ENCODE measurements at regions not wholly inside any gene's neighbourhood (a gene's known extent, or its start where the extent isn't known, plus 50 kb on each side); places are given as distances from the start of the nearest gene placed in this dataset.
"Not testable (repeated sequence)": the region's sequence is repeated elsewhere in the genome, so short reads cannot be mapped to it uniquely, and the experiment has no call there.

- DNase-seq (ENCODE audit: low read depth), result no peak
Measured at GRCh38 chr13:61358599-61358998, 57.0 kb downstream of the PCDH20 start.

GRCh38 chr13:61350341-61350740 is 65.3 kb downstream of the PCDH20 start:
- no peak for DNase-seq (ENCODE audit: low read depth)

GRCh38 chr13:61339054-61339621 is 76.5 kb downstream of the PCDH20 start:
- DNase-seq (ENCODE audit: low read depth), result no peak

- no peak for DNase-seq (ENCODE audit: low read depth)
Measured at GRCh38 chr13:61316647-61317046, 99.0 kb downstream of the PCDH20 start.

DNA sequence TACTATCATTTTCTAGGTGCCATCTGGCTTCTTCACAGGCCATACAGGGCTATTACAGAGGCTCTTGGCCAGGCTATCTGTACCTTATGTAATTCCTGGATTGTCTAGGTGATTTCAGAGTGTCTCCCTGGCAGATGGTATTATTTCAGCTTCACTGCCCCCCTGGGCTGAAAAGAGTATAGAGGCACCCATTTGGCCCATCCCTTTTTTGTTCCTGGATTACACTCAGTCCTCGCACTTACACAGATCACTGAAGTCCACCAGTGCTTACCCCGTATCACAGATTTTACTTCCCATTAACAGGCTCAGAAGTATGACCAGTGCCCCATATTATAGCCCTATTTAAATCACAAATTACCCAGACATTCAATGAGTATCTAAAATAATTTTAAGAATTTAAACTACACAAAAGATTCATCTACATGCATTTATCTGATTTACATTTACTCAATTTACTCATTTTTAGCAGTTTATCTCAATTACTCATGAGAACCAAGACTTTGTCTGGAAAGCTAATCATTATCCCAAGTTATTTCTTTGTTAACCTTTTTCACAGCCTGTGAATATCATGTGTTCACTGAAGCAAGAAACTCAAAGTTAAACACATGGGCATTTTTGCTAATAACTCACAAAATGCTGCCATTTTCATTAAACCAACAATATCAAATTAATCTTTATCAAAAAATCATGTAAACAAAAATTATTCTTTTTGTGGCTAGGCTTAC is 121.0 kb downstream of the PCDH20 start:
- DNase-seq (ENCODE audit: low read depth), result no peak

DNA sequence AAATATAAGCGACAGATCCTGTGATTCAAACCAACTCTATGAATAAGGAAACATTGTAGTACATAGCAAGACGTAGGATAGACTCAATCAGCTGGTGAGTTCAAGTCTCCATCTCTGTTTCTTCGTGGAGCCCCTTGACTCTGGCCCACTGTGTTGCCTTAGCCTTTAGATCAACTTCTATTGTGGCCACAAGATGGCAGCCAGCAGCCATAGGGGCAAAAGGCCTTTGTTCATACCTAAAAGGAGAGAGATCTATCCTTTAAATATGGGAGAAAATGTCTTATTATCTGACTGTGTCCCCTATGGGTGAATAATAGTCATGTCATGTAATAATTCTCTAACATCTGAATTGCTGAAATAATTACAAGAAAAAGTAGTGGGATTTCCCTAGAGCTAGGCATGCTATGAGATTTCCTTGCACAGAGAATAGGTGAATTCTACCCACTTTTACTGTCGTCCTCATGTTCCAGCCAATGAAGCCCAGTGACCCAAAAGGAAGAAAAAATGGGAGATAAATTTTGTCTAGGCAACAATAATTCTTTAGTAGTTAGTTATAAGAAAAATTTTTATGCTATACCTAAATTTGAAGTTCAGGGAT is 129.4 kb downstream of the PCDH20 start:
- DNase-seq (ENCODE audit: low read depth), result no peak

- DNase-seq (ENCODE audit: low read depth), result no peak
Measured at GRCh38 chr13:61277586-61278276, 137.9 kb downstream of the PCDH20 start.

GRCh38 chr13:61277088-61277487 is 138.6 kb downstream of the PCDH20 start:
- DNase-seq (ENCODE audit: low read depth), result no peak

- no peak for DNase-seq (ENCODE audit: low read depth)
Measured at GRCh38 chr13:61276401-61276800, 139.2 kb downstream of the PCDH20 start.

- no peak for DNase-seq (ENCODE audit: low read depth)
Measured at GRCh38 chr13:61275736-61276135, 139.9 kb downstream of the PCDH20 start.

GRCh38 chr13:61275251-61275650 is 140.4 kb downstream of the PCDH20 start:
- DNase-seq (ENCODE audit: low read depth), result no peak

GRCh38 chr13:61266896-61267295 is 148.8 kb downstream of the PCDH20 start:
- not testable (repeated sequence) for DNase-seq (ENCODE audit: low read depth)

- DNase-seq (ENCODE audit: low read depth), result no peak
Measured at GRCh38 chr13:61261746-61262472, 153.7 kb downstream of the PCDH20 start.

DNA sequence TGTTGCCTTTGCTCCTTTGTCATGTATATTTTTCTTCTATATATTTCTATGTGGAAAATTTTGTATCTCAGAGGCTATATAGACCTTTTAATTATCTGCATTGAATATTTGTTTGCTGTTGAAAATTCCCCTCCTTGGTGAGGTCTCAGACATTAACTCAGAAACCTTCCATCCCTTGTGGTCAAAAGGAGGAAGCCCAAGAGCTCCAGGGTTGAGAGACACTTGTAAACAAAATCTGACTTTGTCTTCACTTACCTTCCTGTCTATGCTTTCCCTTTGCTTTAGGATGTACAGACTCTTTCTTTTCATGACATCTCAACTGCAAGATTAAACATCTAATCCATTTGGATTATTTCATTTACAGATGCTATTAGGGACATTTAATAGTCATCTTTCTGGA is 157.5 kb downstream of the PCDH20 start:
- no peak for DNase-seq (ENCODE audit: low read depth)

DNA sequence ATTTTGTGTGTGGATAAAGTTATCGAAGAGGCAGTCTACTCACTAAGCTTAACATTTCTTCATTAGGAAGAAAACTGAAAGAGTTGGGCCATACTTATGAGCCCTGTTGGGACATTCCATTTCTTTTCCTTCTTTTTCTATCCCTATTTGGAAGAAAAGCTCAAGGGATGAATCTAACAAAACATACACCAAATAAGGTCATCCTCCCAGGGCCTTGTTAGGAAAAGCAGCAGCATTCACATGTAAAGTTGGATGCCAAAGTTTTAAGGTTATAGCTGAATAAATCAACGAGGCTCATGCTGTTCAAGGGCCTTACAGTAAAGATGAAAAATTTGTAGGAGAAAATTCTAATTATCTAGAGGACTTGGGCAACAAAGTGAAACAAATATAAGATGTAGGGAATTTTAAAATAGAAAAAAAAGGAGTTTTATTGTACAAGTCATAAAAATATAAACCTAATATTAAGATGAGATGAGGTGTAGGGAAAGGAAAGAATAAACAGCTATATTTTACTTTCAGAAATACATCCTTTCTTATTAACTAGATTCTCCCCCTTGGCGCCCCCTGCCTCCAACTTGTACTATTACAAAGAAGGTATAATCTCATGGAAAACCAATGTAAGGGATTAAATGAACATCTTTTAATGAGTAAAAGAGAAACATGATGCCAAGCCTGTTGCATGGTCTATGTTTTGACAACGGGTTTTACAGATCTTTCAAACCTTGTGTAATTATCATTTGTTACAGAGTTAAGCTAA is 160.4 kb downstream of the PCDH20 start:
- DNase-seq (ENCODE audit: low read depth), result no peak

GRCh38 chr13:61253105-61253877 is 162.4 kb downstream of the PCDH20 start:
- no peak for DNase-seq (ENCODE audit: low read depth)

DNA sequence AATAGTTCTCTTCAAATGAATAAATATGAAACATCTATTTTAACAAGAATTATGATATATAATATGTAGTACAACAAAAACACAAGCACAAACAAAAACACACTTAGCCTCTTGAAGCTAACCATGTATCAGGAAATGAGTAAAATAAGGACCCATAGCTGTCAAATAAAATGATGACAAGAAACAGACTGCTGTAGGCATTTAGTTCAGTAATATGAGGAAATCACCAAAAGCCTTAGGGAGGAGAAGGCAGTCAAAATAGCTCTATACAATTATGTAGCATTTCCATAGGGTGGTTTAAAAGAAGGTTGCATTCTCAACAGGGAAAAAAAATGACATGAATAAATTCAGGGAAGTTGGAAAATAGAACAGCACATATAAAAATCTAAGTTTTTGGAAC is 163.4 kb downstream of the PCDH20 start:
- no peak for DNase-seq (ENCODE audit: low read depth)

GRCh38 chr13:61247149-61247936 is 168.3 kb downstream of the PCDH20 start:
- DNase-seq (ENCODE audit: low read depth), result no peak

DNA sequence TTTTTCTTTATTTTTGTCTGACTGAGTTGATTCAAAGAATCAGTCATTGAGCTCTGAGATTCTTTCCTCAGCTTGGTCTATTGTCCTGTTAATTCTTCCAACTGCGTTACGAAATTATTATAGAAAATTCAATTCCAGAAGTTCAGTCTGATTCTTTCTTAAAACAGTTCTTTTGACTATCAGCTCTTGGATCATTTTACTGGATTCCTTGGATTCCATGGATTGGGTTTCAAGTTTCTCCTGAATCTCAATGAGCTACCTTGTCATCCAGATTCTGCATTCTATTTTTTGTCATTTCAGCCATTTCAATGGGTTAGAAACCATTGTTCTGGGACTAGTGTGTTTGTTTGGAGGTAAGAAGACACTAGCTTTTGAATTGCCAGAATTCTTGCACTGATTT is 169.3 kb downstream of the PCDH20 start:
- no peak for DNase-seq (ENCODE audit: low read depth)

GRCh38 chr13:61215601-61216000 is 200.0 kb downstream of the PCDH20 start:
- no peak for DNase-seq (ENCODE audit: low read depth)

Data from RPMI7951 (cell line).